Epithelial cell of proximal tubule (primary cell): ENCODE measurements at regions not wholly inside any gene's neighbourhood (a gene's known extent, or its start where the extent isn't known, plus 50 kb on each side); places are given as distances from the start of the nearest gene placed in this dataset.

ENCODE experiments used
- DNase-seq: peaks from one replicate; pipeline ENCODE4 v3.0.0-alpha.2; 2011; ENCODE audit warnings: low read depth
- H3K4me3 ChIP-seq: 2 replicates; pipeline ENCODE4 v1.5.1; 2011; ENCODE audit warnings: low read depth, mild to moderate bottlenecking, low read length
- CTCF ChIP-seq: conservative IDR thresholded peaks from 2 replicates; pipeline ENCODE4 v1.5.1; 2012; ENCODE audit warnings: low read depth, mild to moderate bottlenecking, low read length

- no peak for DNase-seq
- no peak overlapping the region for H3K4me3 ChIP-seq
- no peak for TF ChIP-seq CTCF
Observed at GRCh38 chr5:81893961-81894360, 77.9 kb upstream of the ATG10 start.

GRCh38 chr5:81884871-81885270, 87.0 kb upstream of the ATG10 start:
- no peak overlapping the region for H3K4me3 ChIP-seq
- TF ChIP-seq CTCF = no peak
- DNase-seq = no peak

GRCh38 chr5:81883371-81883770, 88.5 kb upstream of the ATG10 start:
- no peak for DNase-seq
- no peak for TF ChIP-seq CTCF

GRCh38 chr5:81881595-81881994, 90.2 kb upstream of the ATG10 start:
- no peak overlapping the region for H3K4me3 ChIP-seq
- DNase-seq = no peak
- TF ChIP-seq CTCF = no peak

More at GRCh38 chr5:81883371-81883770, 88.5 kb upstream of the ATG10 start:
- H3K4me3 ChIP-seq = no peak overlapping the region

GRCh38 chr5:81879936-81880335, 91.9 kb upstream of the ATG10 start:
- H3K4me3 ChIP-seq = no peak overlapping the region
- TF ChIP-seq CTCF = no peak
- DNase-seq = no peak

GRCh38 chr5:81878333-81878732, 93.5 kb upstream of the ATG10 start:
- peak; percentile 37 for DNase-seq
- no peak overlapping the region for H3K4me3 ChIP-seq
- TF ChIP-seq CTCF = no peak

GRCh38 chr5:81866994-81867393, 104.8 kb upstream of the ATG10 start:
- no peak overlapping the region for H3K4me3 ChIP-seq
- no peak for TF ChIP-seq CTCF
- DNase-seq = no peak
